SH-SY5Y (cell line): ENCODE measurements at regions not wholly inside any gene's neighbourhood (a gene's known extent, or its start where the extent isn't known, plus 50 kb on each side); places are given as distances from the start of the nearest gene placed in this dataset.

Experiments used
- GATA2 ChIP-seq: IDR thresholded peaks from 2 replicates; pipeline ENCODE4 v1.6.1; 2011; ENCODE audit warnings: mild to moderate bottlenecking, low read depth, low read length
- GATA3 ChIP-seq: IDR thresholded peaks from 2 replicates; pipeline ENCODE4 v1.6.1; 2011; ENCODE audit warnings: low read depth, mild to moderate bottlenecking, low read length, moderate library complexity

DNA sequence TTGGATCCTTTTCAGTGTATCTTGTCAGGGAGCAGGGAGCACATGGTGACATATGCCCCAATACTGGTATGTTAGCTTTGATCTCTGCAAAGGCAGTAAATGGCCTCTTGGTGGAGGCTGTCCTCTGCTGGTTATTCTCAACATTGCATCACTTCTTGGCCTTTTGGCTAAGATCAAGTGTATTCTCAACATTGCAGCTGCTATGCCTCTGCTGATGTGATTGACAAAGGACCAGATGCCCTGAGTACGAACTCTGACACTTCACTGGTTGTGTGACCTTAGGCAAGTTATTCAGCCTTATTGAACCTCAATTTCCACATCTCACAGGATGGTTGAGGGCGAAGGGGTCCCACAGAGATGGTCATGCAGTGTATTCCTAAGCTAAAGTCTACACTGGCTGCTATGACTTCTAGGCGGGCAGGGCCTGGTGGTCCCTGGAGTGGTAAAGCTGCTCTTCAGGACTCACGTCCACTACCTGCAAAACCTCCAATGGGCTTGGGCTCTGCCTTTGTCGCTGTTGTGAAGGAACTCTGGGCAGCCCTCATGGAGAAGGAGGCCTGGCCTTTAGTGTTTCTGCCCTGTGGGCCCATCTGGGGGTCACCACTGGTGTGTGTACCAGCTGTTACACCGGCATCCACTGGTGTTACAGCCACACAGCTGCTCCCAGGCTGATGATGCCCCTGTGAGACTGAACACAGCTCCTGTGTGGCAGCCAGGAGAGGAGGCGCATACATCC, 64.8 kb downstream of the DNTTIP2 start:
- no peak for TF ChIP-seq GATA3
- no peak for TF ChIP-seq GATA2
